ENCODE measurements at regions not wholly inside any gene's neighbourhood (a gene's known extent, or its start where the extent isn't known, plus 50 kb on each side); places are given as distances from the start of the nearest gene placed in this dataset.
"Not testable (repeated sequence)": the region's sequence is repeated elsewhere in the genome, so short reads cannot be mapped to it uniquely, and the experiment has no call there.

DNA sequence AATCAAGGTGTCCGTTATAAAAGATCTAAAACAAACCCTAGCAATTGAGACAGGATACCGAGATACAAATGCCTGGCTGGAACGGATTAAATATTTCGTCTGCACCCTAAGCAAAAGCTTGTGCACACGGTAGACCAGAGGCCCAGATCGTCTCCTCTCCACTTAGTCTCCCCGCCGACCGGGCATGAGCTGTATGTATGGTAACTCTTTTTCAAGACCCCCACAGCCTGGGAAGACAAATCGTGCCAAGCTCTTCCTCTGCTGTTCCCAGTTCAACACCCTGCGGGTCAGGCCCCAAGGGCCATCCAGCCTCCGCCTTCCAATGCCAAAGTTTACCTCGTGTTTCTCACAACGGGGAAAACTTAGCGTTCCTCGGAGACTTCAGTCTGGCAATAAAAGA is 285.7 kb upstream of the GALNT17 start:
- no peak for DNase-seq

DNA sequence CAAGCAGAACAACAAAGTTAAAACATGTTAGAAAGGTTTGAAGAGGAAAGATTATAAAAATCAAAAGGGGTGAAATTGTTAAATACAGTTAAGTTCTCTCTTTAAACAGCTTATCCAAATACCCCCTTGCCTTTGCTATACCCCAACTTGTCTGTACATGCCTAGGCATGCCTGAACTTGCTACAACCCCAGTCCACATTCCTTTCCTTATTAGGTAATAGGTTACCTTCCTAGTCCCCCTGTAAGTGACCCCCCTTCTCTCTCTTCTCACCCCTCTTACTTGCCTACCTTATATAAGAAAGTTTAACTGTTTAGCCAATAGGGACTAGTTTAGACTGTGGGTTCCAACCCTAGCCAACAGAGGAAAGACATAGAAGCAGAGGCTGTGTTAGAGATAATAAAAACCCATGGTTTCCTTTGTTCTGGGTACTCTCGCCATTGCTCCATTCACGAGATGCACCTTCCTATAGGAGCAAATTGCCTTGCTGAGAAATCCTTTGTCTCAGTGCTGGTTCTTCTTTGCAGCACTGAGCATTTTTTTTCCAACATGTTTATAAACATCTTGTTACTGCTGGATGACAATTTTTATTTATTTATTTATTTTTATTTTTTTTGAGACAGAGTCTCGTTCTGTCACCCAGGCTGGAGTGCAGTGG is 282.2 kb upstream of the GALNT17 start:
- no peak for DNase-seq

DNA sequence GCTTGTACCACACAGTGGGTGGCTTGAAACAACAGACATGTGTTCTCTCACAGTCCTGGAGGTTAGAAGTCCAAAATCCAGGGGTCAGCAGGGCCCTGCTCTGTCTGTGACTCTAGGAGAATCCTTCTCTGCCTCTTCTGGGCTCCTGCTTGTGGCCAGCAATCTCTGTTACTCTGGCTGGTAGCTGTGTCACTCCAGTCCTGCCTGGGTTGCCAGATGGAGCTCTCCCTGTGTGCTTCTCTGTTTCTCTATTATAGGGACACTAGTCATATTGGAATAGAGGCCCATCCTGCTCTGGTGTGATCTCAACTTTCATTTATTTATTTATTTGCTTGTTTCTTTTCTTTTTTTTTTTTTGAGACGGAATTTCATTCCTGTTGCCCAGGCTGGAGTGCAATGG is 276.6 kb upstream of the GALNT17 start:
- DNase-seq, result no peak

DNA sequence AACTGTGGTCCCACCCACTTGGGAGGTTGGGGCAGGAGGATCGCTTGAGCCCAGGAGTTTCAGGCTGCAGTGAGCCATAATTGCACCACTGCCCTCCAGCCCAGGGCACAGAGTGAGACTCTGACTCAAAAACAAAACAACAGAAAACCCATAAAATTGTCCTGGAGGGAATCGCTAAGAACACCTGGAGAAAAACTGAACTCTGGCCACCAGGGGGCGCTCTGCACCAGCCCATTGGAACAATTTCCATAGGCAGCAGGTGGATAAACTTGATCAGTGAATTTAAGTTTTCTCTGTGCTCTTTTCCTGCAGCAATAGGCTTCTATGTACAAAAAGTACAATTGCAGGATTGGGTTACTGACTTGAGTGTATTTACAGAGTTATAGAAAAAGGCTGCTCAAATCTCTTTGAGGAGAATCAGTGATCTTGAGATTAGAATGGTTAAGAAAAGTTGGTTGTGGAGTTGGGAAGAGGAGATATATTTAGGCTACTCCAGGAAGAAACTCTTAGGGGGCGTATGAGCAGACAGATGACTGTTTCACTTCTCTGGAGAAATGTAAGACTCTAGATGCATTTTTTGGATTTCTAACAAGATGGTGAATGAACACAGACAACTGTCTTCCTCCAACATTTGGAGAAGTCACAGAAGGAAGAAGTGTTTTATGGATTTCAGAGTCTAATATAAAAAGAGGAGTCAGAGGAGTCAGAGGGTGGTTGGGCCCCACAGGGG is 274.9 kb upstream of the GALNT17 start:
- peak; percentile 68 for DNase-seq

DNA sequence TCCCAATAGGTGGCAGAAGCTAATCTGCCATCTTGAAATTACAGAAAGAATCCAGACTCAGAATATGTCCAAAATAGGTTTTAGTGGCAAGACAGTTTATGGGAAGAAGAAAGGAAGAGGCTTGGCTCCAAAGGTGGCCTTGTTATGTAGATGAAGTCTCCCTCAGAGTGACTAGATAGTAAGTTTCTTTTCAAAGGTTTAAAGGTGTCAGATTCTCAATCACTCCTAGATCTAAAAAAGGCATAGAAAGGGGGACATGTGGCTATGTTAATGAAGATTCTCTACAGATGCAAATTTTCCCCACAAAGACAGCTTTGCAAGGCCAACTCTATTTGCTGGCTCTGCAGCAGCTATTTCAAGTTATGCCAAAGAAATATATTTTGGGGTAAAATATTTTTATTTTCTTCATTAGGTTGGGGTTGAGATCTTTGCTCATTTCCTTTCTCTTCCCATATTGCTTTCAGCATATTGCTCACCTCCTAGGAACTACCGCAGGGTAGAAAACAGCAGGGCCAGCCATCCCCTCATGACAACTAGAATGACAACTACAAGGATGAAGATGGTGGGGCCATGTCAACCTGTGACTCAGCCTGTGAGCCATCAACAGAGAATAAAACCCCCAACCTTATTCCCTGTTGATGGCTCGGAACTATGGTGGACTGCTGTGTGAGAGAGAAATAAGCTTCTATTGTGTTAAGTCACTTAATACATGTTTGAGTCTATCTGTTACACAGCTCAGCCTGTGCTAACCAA is 274.0 kb upstream of the GALNT17 start:
- no peak for DNase-seq

DNA sequence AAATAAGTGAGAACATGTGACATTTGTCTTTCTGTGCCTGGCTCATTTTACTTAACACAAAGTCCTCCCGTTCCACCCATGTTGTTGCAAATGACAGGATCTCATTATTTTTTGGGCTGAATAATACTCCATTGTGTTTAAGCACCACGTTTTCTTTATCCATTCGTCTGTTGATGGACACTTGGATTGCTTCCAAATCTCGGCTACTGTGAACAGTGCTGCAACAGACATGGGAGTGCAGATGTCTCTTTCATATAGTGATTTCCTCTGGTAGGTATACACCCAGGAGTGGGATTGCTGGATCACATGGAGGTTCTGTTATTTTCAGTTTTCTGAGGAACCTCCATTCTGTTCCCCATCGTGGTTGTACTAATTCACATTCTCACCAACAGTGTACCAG is 264.4 kb upstream of the GALNT17 start:
- DNase-seq, result no peak

DNA sequence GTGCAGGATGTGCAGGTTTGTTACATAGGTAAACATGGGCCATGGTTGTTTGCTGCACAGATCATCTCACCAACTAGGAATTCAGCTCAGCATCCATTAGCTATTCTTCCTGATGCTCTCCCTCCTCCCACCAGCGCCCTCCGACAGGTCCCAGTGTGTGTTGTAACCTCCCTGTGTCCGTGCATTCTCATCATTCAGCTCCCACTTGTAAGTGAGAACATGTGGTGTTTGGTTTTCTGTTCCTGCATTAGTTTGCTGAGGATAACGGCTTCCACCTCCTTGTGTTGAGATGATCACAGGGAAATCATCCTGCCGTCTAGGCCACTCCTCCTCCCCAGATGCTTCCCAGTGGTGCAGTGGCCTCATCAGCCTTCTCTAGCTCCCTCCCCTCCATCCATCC is 261.6 kb upstream of the GALNT17 start:
- DNase-seq, result no peak

DNA sequence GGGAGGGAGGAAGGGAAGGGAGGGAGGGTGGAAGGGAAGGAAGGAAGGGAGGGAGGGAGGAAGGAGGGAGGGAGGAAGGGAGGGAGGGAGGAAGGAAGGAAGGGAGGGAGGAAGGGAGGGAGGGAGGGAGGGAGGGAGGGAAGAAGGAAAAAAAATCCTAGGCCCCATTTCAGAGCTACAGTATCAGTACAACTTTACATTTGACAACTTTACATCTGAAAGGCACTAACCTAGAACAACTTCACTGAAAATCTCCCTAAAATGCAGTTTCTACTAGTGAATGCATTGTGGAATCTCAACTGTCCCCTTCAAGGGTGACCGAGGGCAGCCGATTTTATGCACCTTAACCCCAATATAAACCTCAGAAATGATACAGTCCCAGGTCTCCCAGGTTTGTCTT is 259.8 kb upstream of the GALNT17 start:
- DNase-seq, result no peak

DNA sequence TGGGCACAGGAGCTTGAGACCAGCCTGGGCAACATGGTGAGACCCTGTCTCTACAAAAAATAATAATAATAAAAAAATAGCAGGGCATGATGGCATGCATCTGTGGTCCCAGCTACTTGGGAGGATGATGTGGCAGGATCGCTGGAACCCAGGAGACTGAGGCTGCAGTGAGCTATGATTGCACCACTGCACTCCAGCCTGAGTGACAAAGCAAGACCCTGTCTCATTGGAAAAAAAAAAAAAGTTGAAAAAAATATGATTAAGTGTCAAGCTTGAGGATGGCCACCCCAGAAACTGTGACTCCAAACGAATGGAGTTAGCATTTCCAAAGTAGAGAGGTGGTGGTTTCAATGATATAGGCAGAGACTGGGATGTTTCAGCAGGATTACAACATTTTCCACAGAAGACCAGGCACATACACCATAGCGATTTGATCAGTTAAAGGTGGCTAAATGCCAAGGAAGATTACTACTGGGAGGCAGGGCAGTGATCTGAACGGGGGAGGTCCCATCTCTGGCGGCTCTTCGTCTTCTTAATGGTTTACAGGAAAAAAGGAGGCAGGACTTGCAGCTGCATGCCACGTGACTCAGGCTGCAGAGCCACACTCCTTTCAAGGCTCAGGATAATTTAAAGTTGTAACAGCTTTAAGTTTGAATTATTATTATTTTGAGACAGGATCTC is 250.6 kb upstream of the GALNT17 start:
- DNase-seq, result no peak

DNA sequence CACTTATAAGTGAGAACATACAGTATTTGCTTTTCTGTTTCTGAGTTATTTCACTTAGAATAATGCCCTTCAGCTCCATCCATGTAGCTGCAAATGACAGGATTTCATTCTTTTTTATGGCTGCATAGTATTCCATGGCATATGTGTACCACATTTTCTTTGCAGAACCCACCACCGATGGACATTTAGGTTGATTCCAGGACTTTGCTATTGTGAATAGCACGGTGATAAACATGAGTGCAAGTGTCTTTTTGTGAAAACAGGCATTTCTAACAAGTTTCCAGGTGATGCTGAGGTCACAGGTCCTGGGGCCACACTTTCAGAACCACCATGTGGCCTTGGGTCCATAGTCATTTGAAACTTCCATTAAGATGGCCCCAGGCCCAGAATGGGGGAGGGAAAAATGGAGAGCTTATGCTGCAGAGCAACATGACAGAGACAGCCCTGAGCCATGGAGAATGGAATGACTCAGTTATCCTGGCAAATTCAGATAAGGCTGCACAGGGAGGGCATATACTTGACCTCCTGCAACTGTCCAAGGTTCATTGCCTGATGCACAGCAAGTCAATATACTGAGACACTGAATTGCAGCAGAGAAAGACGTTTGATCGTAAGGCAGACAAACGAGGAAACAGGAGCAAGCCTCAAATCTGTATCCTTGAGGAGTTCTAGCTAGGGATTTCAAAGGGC is 248.0 kb upstream of the GALNT17 start:
- DNase-seq, result no peak

DNA sequence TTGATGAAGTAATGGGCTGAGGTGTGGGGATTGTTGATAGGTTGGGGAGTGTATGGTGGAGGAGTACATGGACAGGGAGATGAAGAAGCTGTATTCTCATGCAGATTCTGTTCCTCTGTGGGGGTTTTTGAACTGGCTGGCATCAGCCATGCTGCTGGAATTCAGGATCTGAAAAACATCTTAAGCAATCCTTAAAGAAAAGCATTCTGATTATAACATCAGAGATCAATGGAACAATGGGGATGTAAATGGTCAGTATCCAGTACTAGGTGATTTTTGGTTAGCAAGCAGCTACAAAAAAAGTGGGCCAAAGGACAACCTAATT is 247.5 kb upstream of the GALNT17 start:
- no peak for DNase-seq

DNA sequence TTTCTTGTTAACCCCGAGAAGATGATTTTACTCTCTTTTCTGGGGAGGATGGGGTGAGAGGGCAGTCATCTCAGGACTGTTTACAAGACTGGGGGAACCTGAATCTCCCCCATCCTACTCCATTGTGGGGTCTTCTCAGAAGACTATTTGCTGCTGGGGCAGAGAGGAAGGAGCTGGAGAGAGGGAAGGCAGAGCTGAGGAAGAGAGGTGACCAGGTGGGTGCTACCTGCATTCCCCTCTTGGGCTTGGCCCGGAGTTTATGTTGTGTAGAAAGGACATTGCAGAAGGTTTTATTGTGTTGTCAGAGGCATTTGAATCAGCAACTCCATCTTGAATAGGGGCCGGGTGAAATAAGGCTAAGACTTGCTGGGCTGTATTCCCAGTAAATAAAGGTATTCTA is 247.1 kb upstream of the GALNT17 start:
- DNase-seq, result no peak

DNA sequence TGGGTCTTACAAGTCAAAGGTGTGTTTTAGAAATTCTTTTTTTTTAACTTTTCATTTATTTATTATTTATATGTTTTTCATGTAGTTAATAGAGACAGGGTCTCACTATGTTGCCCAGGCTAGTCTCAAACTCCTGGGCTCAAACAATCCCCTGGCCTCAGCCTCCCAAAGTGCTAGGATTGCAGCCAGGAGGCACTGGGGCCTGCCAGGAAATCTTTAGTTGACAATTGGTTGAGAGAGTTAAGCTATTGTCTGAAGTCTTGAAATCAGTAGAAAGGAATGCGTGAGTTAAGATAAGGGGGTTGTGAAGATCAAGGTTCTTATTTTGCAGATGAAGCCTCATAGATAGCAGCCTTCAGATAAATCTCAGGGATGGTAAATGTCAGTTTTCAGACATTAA is 245.4 kb upstream of the GALNT17 start:
- DNase-seq, result no peak

DNA sequence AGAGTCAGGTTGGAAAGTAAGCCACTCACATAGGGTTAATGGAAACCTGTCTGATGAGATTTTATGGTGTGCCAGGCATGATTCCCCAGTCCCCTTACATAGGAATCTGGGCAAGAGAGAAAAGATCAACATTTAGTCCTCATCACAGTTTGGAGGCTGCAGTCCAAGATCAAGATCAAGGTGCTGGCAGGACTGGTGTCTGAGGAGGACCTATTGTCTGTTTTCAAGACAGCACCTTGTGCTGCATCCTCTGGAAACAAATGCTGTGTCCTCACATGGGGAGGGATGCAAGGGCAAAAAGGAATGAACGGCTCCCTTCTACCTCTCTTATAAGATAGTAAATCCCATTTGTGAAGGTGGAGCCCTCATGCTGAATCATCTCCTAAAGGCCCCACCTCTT is 244.8 kb upstream of the GALNT17 start:
- DNase-seq, result no peak

DNA sequence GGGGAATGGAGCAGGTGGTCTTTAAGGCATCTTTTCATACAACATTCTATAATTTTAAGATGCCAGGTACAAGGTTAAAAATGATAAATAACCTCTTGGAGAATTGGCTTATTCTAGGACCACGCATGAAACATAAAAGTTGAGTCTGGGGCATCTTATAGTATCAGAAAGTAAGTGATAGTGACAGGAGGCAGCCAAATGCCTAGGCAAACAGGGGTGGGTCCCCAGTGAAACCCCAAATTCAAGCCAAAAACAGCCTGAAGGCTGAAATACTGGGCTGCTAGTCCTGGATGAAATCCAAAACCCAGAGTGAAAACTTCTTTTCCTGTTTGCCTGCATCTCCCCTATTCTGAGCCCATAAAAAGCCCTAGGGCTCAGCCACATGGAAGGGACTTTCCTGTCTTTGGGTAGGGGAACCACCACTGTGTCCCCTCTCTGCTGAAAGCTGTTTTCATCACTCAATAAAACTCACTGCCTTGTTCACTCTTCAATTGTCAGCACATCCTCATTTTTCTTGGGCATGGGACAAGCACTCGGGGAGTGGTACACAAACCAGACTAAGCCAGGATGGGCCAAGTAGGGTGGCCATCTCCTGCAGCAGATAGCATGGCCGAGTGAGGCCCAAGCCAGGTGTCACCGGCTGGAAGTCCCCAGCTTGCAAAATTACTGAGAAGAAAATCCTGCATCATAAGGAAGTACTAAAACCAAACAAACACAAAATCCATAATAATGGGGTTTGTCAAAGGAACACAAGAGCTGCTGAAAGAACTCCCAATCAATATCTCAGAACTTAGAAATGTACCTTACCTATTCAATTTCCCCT is 241.6 kb upstream of the GALNT17 start:
- no peak for DNase-seq

DNA sequence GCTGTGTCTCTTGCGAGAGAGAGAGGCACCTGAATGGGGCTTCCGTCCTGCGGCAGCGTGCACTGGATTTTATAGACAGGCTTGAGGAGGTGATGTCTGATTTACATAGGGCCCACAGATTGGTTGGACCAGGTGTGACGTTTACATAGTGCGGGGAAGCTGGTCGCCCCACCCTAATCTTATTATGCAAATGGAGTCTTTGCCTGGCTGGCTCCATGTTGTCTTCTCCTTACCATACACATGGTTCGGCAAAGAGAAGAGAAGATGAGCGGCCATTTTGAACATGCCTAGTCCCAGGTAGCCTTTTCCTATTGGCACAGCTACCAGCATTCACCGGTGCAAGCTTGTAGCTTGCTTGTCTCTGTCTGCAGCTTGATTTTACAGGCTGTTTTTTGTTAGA is 238.5 kb upstream of the GALNT17 start:
- DNase-seq, result no peak

DNA sequence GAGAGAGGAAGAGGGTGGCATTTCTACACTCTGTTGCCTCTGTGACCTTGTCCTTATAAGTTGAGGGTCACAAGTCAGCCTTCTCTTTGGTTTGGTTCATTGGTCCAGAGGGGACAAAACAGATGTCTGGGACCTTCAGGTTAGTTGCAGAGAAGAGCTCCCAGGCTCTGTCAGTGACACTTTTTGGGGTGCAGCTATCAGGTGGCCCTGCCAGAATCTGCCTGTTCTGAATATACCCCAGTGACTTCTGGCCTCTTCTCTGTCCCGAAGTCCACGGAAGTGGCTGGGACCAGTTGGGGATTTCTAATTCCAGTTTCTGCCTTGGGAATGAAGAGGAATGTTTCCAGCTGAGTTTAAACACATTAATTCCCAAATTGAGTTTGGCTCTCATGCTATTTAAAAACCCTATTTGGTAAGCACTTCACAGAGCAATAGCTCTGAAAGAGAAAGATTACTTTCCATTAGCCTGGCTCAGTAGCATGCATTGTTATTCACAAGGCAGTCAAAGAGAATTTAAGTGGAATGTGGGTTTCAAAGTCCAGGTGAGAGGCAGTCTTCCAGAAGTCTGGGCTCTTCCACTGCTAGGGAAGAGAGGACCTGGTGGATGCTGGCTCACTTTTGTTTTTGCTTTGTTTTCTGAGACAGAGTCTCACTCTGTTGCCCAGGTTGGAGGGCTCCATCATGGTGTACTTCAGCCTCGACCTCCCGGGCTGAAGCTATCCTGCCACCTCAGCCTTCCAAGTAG is 237.8 kb upstream of the GALNT17 start:
- DNase-seq, result no peak

DNA sequence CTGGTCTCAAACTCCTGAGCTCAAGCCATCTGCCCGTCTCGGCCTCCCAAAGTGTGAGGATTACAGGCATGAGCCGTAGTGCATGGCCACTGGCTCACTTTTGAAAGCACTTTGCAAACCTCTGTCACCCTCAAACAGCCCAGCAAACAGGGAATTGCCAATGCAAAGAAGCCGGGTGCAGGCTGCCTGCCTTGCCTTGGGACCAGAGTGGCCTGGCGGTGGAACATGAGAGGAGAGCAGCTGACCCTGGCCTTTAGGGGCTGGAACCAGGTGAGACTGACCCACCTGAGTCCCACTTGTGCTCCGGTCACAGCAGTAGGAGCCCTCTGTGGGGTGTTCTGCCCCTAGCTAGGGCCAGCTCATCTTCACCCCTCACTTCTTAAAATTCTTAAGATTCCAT is 237.1 kb upstream of the GALNT17 start:
- no peak for DNase-seq

DNA sequence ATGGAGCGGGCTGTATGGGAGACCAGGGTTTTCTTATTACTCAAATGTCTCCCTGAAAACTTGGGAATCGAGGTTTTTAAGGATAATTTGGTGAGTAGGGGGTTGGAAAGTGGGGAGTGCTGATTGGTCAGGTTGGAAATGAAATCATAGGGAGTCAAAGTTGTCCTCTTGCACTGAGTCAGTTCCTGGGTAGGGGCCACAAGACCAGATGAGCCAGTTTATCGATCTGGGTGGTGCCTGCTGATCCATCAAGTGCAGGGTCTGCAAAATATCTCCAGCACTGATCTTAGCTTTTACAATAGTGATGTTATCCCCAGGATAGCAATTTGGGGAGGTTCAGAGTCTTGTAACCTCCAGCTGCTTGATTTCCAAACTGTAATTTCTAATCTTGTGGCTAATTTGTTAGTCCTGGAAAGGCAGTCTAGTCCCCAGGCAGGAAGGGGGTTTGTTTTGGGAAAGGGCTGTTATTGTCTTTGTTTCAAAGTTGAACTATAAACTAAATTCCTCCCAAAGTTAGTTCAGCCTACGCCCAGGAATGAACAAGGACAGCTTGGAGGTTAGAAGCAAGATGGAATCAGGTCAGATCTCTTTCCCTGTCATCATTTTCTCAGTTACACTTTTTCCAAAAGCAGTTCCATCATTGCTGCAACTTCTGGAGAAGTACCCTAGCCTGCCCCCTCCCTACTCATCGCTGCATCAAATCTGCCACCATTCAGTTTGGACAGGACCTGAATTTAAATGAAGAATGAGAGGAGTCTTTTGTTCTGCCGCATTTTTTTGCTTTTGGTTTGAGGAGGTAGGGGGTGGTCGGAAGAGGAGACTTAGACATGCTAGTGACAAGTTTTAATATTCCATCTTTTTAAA is 236.4 kb upstream of the GALNT17 start:
- DNase-seq, result not testable (repeated sequence)

Measured in hematopoietic multipotent progenitor cell treated with erythropoietin and hydrocortisone succinate and interleukin-3 and kit ligand, for 6 days (in vitro differentiated cells).